Psoas muscle (tissue), 7 donors: ENCODE measurements at regions not wholly inside any gene's neighbourhood (a gene's known extent, or its start where the extent isn't known, plus 50 kb on each side); places are given as distances from the start of the nearest gene placed in this dataset.

Experiments
- ATAC-seq, 4 donors: fragments of 200-7000 bp; cut with Tn5 transposase; one replicate each; pipeline ENCODE4 v1.9.1; 2020; ENCODE audit warnings: moderate library complexity in 3 of 4, mild to moderate bottlenecking in 2 of 4
- DNase-seq, 2 donors: peaks; one replicate each; pipeline ENCODE4 v3.0.0-alpha.2; 2020
- H3K27ac ChIP-seq: fragments of 200-600 bp; one replicate; pipeline ENCODE4 v1.8.0; 2022
- H3K27me3 ChIP-seq, 3 donors: fragments of 200-600 bp in 1 of 3; one replicate each; pipeline versions ENCODE4 v1.6.1 to v1.8.0; 2013 to 2022; ENCODE audit warnings: low read length in 2 of 3, mild to moderate bottlenecking in 2 of 3, moderate library complexity in 1 of 3; ENCODE audit not compliant: insufficient read depth in 3 of 3
- H3K36me3 ChIP-seq, 2 donors: fragments of 200-600 bp in 1 of 2; one replicate each; pipeline versions ENCODE4 v1.6.1 to v1.8.0; 2013 to 2022; ENCODE audit warnings: low read depth in 1 of 2, mild to moderate bottlenecking in 1 of 2, moderate library complexity in 1 of 2; ENCODE audit not compliant: insufficient read depth in 1 of 2
- H3K4me1 ChIP-seq: fragments of 200-600 bp; one replicate; pipeline ENCODE4 v1.8.0; 2022
- H3K4me3 ChIP-seq: fragments of 200-600 bp; one replicate; pipeline ENCODE4 v1.8.0; 2022; ENCODE audit warnings: mild to moderate bottlenecking
- H3K9me3 ChIP-seq: fragments of 200-600 bp; one replicate; pipeline ENCODE4 v1.8.0; 2022
- WGBS, 3 donors: extraction: QIAGEN DNeasy Blood & Tissue Kit; methylation state at CpG; one replicate each; pipeline versions ENCODE4 v1.1.6 to v1.1.7; 2013; 5-methylcytosine and 5-hydroxymethylcytosine counted together
- intact Hi-C, 2 donors: fragments of 100-400 bp; cut with DNase I; formaldehyde crosslinking; loops; one replicate each; pipeline versions ENCODE4 v1.11.0 to v1.14.2; 2022
- TF ChIP-seq, protein P1 (sequence below): fragments of 200-600 bp; IDR thresholded peaks from one replicate; pipeline ENCODE4 v1.8.0; 2022; ENCODE audit warnings: antibody characterized with exemption
- donor health status: healthy with polysubstance abuse.
- donor health status: DM: no; HTN: no; CAD: no; lungs with moderate emphysema.
- donor health status: Bipolar disorder and iron deficiency.
- donor health status: healthy.
- donor health status: DM: yes; HTN: yes; CAD: no.
- donor health status: DM: no; HTN: no; CAD: no.
- donor health status: DM: yes; HTN: yes; CAD: no.

- TF ChIP-seq, protein P1, sequence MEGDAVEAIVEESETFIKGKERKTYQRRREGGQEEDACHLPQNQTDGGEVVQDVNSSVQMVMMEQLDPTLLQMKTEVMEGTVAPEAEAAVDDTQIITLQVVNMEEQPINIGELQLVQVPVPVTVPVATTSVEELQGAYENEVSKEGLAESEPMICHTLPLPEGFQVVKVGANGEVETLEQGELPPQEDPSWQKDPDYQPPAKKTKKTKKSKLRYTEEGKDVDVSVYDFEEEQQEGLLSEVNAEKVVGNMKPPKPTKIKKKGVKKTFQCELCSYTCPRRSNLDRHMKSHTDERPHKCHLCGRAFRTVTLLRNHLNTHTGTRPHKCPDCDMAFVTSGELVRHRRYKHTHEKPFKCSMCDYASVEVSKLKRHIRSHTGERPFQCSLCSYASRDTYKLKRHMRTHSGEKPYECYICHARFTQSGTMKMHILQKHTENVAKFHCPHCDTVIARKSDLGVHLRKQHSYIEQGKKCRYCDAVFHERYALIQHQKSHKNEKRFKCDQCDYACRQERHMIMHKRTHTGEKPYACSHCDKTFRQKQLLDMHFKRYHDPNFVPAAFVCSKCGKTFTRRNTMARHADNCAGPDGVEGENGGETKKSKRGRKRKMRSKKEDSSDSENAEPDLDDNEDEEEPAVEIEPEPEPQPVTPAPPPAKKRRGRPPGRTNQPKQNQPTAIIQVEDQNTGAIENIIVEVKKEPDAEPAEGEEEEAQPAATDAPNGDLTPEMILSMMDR = no peak
- no peaks in the 10 kb centered on the region for H3K36me3 ChIP-seq
- 88 to 95% (median 91%) methylated on average over 6 of the region's 6 CpGs for WGBS, 3 donors
- no peaks in the 10 kb centered on the region for H3K4me1 ChIP-seq
- no peaks in the 10 kb centered on the region for H3K27me3 ChIP-seq
- H3K4me3 ChIP-seq = no peak overlapping the region
- H3K9me3 ChIP-seq = no peaks in the 10 kb centered on the region
- DNase-seq (no peak), ATAC-seq (no peak)
- intact Hi-C loops = no loop called here
- no peak overlapping the region for H3K27ac ChIP-seq
Measured at GRCh38 chr7:17247357-17247756, 51.1 kb upstream of the AHR start.

DNA sequence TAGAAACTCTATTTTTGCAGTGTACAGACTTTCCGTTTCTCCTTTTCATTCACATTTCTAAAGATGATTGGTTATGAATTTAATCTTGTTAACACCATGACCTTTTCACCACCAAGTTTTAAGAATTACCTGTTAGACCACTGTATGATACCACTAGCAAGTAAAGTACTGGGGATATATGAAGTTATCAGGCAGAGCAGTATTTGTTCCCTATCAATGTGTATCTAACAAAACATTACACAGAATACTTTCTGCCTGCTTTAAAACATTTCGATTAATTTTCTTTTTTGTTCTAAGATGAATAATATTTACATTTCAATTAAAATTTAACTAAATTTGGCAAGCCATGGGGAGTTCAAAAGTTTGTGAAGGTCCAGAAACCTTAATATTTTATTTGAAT lies 49.9 kb upstream of the AHR start:
- intact Hi-C loops = no loop called here
- DNase-seq (no peak), ATAC-seq (no peak)
- TF ChIP-seq, protein P1 = no peak
- H3K27ac ChIP-seq = no peak overlapping the region
- H3K36me3 ChIP-seq = no peaks in the 10 kb centered on the region
- no peaks in the 10 kb centered on the region for H3K9me3 ChIP-seq
- no peak overlapping the region for H3K4me3 ChIP-seq
- WGBS, 3 donors = 83 to 93% (median 92%) methylated on average over 2 of the region's 2 CpGs
- H3K27me3 ChIP-seq = no peaks in the 10 kb centered on the region
- H3K4me1 ChIP-seq = no peaks in the 10 kb centered on the region
